Activated T-cell treated with anti-CD3 and anti-CD28 coated beads, Interleukin-2, amount 50 U/mL, for 24 hours (primary cell): ENCODE measurements at regions not wholly inside any gene's neighbourhood (a gene's known extent, or its start where the extent isn't known, plus 50 kb on each side); places are given as distances from the start of the nearest gene placed in this dataset.

ENCODE experiments used
- DNase-seq: peaks from one replicate; pipeline ENCODE4 v3.0.0-alpha.2; 2020
- H3K27ac Mint-ChIP-seq: 2 replicates; pipeline ENCODE4 v1.8.0; 2020; ENCODE audit warnings: mild to moderate bottlenecking, mixed read lengths
- H3K27me3 Mint-ChIP-seq: 2 replicates; pipeline ENCODE4 v1.8.0; 2020; ENCODE audit warnings: mixed read lengths
- H3K36me3 Mint-ChIP-seq: 2 replicates; pipeline ENCODE4 v1.8.0; 2020; ENCODE audit warnings: low read depth, mixed read lengths
- H3K4me1 Mint-ChIP-seq: 2 replicates; pipeline ENCODE4 v1.8.0; 2020; ENCODE audit warnings: low read depth, mixed read lengths
- H3K4me3 Mint-ChIP-seq: 2 replicates; pipeline ENCODE4 v1.8.0; 2020; ENCODE audit warnings: mild to moderate bottlenecking, moderate library complexity, mixed read lengths
- H3K9me3 Mint-ChIP-seq: 2 replicates; pipeline ENCODE4 v1.8.0; 2020; ENCODE audit warnings: mixed read lengths

DNA sequence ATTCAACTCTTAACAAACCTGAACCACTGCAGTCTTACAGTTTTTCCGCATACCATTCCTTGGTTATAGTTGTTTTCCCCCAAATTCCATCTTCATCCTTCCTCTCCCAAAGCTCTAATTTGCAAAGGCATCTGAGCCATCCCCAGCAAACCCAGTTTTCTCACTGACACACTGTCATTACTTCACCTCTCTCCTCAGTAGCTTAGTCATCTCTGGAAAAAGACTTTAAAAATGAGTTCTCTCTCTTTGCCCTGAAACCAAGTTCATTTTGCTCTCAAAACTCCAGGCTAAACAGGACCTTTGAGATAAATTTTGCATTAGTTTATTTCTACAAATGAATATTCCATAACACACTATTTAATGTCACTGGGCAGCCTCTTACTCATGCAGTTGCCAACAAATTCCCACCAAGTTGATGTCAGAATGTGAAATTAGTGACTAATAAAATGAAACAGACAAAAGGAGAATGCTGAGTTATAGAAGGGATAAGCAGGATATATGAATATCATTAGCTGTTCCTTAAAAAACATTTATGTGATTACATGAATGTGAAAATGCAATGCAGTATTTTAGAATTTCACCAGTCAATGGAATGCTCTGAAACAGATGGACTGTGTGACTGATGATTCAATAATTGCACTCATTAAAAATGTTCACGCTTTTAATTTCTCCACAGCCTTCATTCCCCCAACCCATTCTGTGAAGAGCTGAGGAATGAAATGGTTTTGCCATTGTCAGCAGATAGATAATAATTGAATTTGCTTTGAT lies 107.4 kb upstream of the DMAC1 start:
- Mint-ChIP-seq H3K27ac (no peak overlapping the region), H3K4me3 (no peak overlapping the region)
- DNase-seq, result no peak

GRCh38 chr9:7901621-7902020 lies 102.0 kb upstream of the DMAC1 start:
- H3K4me1 Mint-ChIP-seq, result peaks cover under 1% of the 10 kb centered on the region
- no peaks in the 10 kb centered on the region for H3K9me3 Mint-ChIP-seq
- H3K4me3 Mint-ChIP-seq, result no peak overlapping the region
- H3K27ac Mint-ChIP-seq, result no peak overlapping the region
- no peaks in the 10 kb centered on the region for H3K27me3 Mint-ChIP-seq
- no peaks in the 10 kb centered on the region for H3K36me3 Mint-ChIP-seq
- no peak for DNase-seq

More for the DNA sequence above, 107.4 kb upstream of the DMAC1 start:
- no peaks in the 10 kb centered on the region for H3K9me3 Mint-ChIP-seq
- H3K36me3 Mint-ChIP-seq, result no peaks in the 10 kb centered on the region
- H3K4me1 Mint-ChIP-seq, result peaks cover 13% of the 10 kb centered on the region
- no peaks in the 10 kb centered on the region for H3K27me3 Mint-ChIP-seq

- Mint-ChIP-seq H3K27me3 (no peaks in the 10 kb centered on the region), H3K4me3 (no peak overlapping the region), H3K9me3 (no peaks in the 10 kb centered on the region), H3K36me3 (no peaks in the 10 kb centered on the region), H3K4me1 (no peaks in the 10 kb centered on the region), H3K27ac (no peak overlapping the region)
- no peak for DNase-seq
These were observed 101.0 kb upstream of the DMAC1 start for GRCh38 chr9:7900541-7900940.

DNA sequence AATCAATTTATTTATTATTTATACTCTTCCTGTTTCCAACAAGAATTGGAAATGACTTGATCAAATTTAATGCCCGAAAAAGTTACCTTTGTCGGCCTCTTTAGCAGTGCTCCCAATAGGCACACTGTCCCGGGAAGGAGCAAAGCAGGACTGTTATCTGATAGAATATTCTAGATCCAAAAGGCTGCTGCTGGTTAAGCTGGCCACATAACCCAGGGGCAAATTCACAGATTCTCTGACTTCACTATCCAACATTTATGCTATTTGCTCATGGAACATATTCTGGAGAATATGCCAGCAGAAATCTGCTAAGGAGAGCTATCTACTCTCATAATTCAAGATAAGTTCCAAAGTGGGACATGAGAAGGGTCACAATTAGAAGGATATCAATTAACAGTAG lies 100.2 kb upstream of the DMAC1 start:
- H3K27me3 Mint-ChIP-seq, result no peaks in the 10 kb centered on the region
- no peaks in the 10 kb centered on the region for H3K4me1 Mint-ChIP-seq
- H3K27ac Mint-ChIP-seq, result no peak overlapping the region
- H3K36me3 Mint-ChIP-seq, result no peaks in the 10 kb centered on the region
- H3K4me3 Mint-ChIP-seq, result no peak overlapping the region
- DNase-seq, result no peak
- no peaks in the 10 kb centered on the region for H3K9me3 Mint-ChIP-seq

DNA sequence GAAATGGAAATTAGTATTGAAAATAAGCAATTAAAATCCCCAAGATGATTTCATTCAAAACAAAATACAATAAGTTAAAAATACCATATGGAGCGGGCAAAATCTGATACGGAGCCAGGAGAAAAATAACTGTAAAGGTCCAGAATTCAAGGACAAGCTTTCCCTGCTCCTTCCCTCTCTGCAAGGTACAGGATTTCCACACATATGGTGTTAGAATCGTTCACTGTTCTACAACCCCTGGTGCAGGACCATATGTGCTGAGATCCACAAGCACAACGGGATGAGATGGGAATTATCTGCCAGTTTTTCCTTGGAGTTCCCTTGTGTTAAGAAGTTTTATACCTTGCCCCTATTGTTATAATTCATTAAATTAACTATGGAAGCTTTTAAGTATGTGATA lies 94.7 kb upstream of the DMAC1 start:
- no peak for DNase-seq
- Mint-ChIP-seq H3K4me1 (no peaks in the 10 kb centered on the region), H3K27ac (no peak overlapping the region), H3K4me3 (no peak overlapping the region), H3K9me3 (peaks cover 3% of the 10 kb centered on the region), H3K36me3 (no peaks in the 10 kb centered on the region), H3K27me3 (no peaks in the 10 kb centered on the region)

- no peaks in the 10 kb centered on the region for H3K27me3 Mint-ChIP-seq
- no peak overlapping the region for H3K27ac Mint-ChIP-seq
- peaks cover 3% of the 10 kb centered on the region for H3K9me3 Mint-ChIP-seq
- H3K36me3 Mint-ChIP-seq, result no peaks in the 10 kb centered on the region
- no peak for DNase-seq
- no peaks in the 10 kb centered on the region for H3K4me1 Mint-ChIP-seq
- H3K4me3 Mint-ChIP-seq, result no peak overlapping the region
These were observed 93.4 kb upstream of the DMAC1 start for GRCh38 chr9:7892975-7893374.

GRCh38 chr9:7879551-7880245 lies 80.1 kb upstream of the DMAC1 start:
- Mint-ChIP-seq H3K9me3 (peaks cover 19% of the 10 kb centered on the region), H3K36me3 (no peaks in the 10 kb centered on the region), H3K4me1 (peaks cover 10% of the 10 kb centered on the region), H3K27me3 (no peaks in the 10 kb centered on the region), H3K4me3 (no peak overlapping the region), H3K27ac (no peak overlapping the region)
- DNase-seq, result peak; percentile 46

DNA sequence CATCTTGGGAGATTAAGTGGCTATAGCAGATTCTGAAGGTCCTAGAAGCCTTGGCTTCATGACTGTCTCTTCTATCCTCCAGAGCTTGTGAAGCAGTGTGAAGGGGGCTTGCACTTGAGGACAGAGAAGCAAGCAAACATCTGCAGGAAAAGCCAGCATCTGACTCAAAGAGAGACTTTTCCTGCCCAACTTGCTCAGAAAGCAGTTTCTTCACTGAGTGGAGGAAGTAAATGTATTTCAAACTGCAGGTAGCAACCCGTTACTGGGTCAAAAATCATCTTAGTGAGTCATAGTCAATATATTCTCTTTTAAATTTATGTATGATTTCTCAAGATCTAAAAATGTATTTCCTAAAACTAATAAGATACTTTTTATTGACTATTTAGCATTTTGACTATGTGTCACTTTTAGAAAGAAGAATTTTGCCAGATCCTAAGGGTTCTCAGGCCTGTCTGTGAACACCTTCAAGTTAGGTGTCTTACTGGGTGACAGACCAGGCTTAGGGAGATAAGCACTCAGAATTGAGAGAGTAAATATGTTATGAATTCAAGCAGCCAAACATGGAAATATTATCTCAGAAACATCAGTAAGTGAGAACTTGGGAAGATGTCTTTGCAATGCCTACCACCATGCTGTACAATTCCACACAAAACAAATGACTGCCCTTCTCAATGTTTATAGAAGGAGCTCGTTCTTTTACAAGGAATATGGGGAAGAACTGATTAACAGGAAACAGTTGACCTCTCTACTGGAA lies 72.6 kb upstream of the DMAC1 start:
- no peak for DNase-seq
- Mint-ChIP-seq H3K4me1 (peaks cover 12% of the 10 kb centered on the region), H3K27ac (no peak overlapping the region), H3K36me3 (no peaks in the 10 kb centered on the region), H3K4me3 (no peak overlapping the region), H3K9me3 (peaks cover 9% of the 10 kb centered on the region), H3K27me3 (no peaks in the 10 kb centered on the region)

GRCh38 chr9:7869340-7869739 lies 69.8 kb upstream of the DMAC1 start:
- H3K4me3 Mint-ChIP-seq, result no peak overlapping the region
- H3K36me3 Mint-ChIP-seq, result no peaks in the 10 kb centered on the region
- H3K27ac Mint-ChIP-seq, result no peak overlapping the region

DNA sequence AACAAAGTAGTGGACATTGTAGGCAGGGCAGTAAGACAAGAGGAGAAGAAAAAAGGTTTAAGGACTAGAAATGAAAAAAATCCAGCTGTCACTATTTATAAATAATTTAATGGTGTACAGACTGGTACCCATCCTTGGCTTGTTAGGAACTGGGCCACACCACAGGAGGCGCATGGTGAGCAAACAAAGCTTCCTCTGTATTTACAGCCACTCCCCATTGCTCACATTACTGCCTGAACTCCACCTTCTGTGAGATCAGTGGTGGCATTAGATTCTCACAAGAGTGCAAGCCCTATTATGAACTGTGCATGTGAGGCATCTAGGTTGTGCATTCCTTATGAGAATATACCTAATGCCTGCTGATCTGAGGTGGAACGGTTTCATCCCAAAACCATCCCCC lies 62.6 kb upstream of the DMAC1 start:
- H3K27me3 Mint-ChIP-seq, result no peaks in the 10 kb centered on the region
- no peak overlapping the region for H3K27ac Mint-ChIP-seq
- DNase-seq, result no peak
- peaks cover 4% of the 10 kb centered on the region for H3K4me1 Mint-ChIP-seq
- H3K9me3 Mint-ChIP-seq, result peaks cover 2% of the 10 kb centered on the region
- H3K36me3 Mint-ChIP-seq, result no peaks in the 10 kb centered on the region
- no peak overlapping the region for H3K4me3 Mint-ChIP-seq

More at GRCh38 chr9:7869340-7869739, 69.8 kb upstream of the DMAC1 start:
- no peaks in the 10 kb centered on the region for H3K27me3 Mint-ChIP-seq
- DNase-seq, result no peak
- peaks cover 12% of the 10 kb centered on the region for H3K4me1 Mint-ChIP-seq
- H3K9me3 Mint-ChIP-seq, result peaks cover 2% of the 10 kb centered on the region

GRCh38 chr9:7861086-7861485 lies 61.5 kb upstream of the DMAC1 start:
- H3K27ac Mint-ChIP-seq, result no peak overlapping the region
- H3K36me3 Mint-ChIP-seq, result no peaks in the 10 kb centered on the region
- H3K9me3 Mint-ChIP-seq, result peaks cover 2% of the 10 kb centered on the region
- H3K4me3 Mint-ChIP-seq, result no peak overlapping the region
- DNase-seq, result no peak
- H3K27me3 Mint-ChIP-seq, result no peaks in the 10 kb centered on the region
- H3K4me1 Mint-ChIP-seq, result peaks cover 4% of the 10 kb centered on the region

GRCh38 chr9:7860335-7860709 lies 60.7 kb upstream of the DMAC1 start:
- H3K4me3 Mint-ChIP-seq, result no peak overlapping the region
- no peak for DNase-seq
- peaks cover 2% of the 10 kb centered on the region for H3K9me3 Mint-ChIP-seq
- H3K27ac Mint-ChIP-seq, result no peak overlapping the region
- H3K4me1 Mint-ChIP-seq, result peaks cover 4% of the 10 kb centered on the region
- H3K27me3 Mint-ChIP-seq, result no peaks in the 10 kb centered on the region
- H3K36me3 Mint-ChIP-seq, result no peaks in the 10 kb centered on the region

GRCh38 chr9:7859701-7860334 lies 60.2 kb upstream of the DMAC1 start:
- Mint-ChIP-seq H3K9me3 (no peaks in the 10 kb centered on the region), H3K27me3 (no peaks in the 10 kb centered on the region)

GRCh38 chr9:7858166-7858565 lies 58.6 kb upstream of the DMAC1 start:
- no peak overlapping the region for H3K4me3 Mint-ChIP-seq
- no peaks in the 10 kb centered on the region for H3K9me3 Mint-ChIP-seq
- H3K4me1 Mint-ChIP-seq, result peaks cover 4% of the 10 kb centered on the region
- no peaks in the 10 kb centered on the region for H3K36me3 Mint-ChIP-seq
- DNase-seq, result no peak
- no peaks in the 10 kb centered on the region for H3K27me3 Mint-ChIP-seq
- no peak overlapping the region for H3K27ac Mint-ChIP-seq

More at GRCh38 chr9:7859701-7860334, 60.2 kb upstream of the DMAC1 start:
- H3K4me1 Mint-ChIP-seq, result peaks cover 4% of the 10 kb centered on the region
- no peak overlapping the region for H3K27ac Mint-ChIP-seq
- no peak overlapping the region for H3K4me3 Mint-ChIP-seq
- DNase-seq, result no peak
- H3K36me3 Mint-ChIP-seq, result no peaks in the 10 kb centered on the region
